ENCODE measurements at regions not wholly inside any gene's neighbourhood (a gene's known extent, or its start where the extent isn't known, plus 50 kb on each side); places are given as distances from the start of the nearest gene placed in this dataset.

DNA sequence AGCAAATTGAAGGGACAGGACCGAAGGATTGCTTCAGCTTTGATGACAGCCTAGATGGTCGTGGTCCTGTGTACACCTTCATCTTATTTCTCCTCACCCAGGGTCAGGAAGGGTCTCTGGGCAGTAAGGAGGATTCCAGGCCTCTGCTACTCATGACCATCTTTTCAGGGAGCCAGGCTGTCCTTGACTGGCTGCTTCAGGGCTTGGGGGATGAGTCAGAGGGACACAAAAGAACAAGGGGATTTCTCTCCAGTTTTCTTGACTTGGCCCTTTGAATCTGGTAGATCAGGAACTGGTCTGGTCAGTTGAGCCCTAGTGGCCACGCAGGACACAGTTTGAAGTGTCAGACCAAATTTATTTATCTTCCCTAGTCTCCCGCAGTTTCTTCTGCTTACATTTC lies 402.1 kb upstream of the CHD6 start:
- no peak for DNase-seq (ENCODE audit: low read depth)

DNA sequence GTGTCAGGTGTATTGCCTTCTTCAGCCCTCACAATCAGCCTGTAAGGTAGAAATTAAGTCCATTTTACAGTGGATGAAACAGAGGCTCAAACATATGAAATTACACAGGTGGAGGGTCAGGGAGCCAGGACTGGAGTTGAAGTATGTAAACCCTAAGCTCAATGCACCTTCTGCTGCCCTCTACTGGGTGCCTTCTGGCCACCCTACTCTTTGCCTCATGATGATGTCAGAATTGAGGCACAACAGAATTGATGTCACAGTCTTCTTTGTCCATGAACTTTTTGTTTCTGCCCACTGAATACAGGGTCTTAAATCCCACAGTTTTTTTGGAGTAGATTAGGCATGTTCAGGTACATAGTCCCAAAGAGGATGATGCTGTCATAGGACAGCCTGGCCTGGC lies 400.8 kb upstream of the CHD6 start:
- DNase-seq (ENCODE audit: low read depth), result no peak

DNA sequence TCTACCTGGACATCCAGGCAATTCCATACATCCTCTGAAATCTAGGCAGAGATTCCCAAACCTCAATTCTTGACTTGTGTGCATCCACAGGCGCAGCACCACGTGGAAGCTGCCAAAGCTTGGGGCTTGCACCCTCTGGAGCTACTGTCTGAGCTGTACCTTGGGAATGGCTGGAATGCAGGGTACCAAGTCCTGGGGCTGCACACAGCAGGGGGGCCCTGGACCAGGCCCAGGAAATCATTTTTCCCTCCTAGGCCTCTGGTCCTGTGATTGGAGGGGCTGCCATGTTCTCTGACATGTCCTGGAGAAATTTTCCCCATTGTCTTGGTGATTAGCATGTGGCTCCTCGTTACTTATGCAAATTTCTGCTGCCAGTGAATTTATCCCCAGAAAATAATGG lies 391.9 kb upstream of the CHD6 start:
- DNase-seq (ENCODE audit: low read depth), result no peak

DNA sequence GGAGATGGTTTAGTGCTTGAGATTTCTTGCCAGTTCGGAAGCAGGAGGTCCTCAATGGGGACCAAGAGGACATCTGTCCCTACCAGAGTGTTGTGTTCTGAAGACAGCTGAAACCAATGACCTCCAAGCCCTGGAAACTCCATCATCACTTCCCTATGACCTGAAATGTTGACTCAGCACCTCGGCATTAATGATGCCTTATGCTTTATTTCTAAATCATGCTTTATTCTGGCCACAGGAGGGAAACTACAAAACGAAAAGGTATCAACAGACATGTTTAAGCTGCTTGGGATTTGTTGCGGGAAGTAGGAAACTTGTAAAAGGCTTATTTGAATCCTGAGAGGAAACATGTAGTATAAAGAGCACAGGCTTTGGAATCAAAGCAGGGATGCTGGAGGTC lies 389.1 kb upstream of the CHD6 start:
- DNase-seq (ENCODE audit: low read depth), result no peak

DNA sequence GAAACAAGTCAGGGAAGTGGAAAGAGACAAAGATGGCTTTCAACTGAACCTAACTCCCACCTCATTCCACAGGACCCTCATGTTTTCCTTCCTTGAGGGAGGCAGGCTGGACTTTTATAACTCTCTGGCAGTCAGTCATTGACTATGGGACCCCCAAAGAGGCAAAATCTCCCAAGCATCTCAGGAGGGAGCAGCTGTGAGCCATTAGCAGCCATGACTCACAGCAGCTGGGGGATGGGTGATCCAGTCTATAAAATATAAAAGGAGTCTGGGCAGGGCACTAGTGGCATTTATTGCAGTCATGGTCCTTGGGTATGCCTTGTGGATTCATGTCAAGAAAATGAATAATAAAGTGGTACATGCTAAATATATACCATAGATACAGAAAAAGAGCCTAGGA lies 387.0 kb upstream of the CHD6 start:
- no peak for DNase-seq (ENCODE audit: low read depth)

DNA sequence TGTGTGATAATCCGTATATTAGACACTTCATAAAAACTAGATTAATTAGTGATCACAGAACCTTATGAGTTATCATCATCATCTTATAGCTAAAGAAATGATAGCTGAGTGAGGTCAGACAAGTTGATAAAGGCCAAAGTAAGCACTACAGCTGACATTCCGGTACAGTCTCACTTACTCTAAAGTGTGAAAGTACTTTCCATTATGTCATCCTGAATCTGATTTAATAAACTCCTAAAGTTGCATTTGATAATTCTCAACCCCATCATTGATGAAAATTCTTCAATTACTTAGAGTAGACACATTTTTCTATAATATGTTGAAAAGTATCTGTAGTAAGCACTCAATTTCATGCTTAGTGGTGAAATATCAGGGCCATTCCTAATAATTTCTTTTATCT lies 385.2 kb upstream of the CHD6 start:
- no peak for DNase-seq (ENCODE audit: low read depth)

DNA sequence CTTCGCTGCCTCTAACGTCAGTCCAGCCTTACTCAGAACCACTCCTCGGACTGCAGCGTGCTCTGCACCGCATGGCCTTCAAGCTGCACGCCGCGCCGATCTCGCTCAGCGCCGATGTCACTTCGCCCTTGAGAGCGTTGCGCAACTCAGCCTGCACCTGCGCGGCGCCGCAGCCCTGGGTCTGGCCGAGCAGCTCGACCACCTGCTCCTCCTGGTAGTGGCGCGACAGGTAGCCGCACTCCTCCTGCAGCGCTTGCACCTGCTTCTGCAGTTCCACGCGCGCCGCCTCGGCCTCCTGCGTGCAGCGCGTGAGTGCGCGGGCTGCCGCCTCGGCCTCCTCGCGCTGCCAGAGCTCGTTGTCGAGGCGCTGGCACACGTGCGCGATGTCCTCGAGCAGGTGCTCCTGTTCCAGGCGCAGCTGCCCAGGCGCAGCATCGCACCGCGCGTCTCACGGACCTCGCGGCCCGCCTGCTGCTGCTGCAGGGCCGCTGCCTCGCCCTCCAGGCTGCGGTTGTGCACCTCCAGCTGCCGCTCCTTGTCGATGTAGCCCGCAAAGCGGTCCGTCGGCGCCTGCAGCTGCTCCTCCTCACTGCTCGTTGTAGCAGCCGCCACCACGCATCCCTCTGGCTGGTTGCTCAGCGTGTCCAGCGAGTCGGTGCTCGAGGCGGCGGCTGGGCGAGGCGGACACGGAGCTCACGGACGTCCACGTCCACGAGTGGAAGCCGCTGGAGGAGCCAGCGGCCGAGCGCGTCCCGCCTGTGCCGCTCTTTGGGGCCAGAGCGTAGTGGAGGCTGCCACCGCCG lies 380.6 kb upstream of the CHD6 start:
- DNase-seq (ENCODE audit: low read depth), result no peak

DNA sequence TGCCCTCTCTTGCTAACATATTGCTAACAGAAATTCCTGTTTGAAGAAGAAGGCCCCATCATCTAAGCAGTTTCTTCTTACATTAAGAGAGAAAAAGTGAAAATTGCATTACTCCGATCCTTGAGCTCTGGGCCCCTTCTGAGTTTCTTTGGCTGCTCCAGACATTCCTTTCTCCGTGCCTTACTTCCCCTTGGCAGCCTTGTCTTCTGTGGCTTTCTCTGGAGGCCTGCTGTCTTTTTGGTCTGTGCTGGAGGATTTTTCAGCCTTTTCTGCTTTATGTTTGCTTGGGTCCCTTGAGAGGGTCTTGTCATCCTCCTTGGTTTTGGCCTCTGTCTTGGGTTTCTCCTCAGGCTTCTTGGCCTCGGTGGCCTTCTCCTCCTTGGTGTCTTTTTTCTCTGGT lies 378.8 kb upstream of the CHD6 start:
- DNase-seq (ENCODE audit: low read depth), result no peak

DNA sequence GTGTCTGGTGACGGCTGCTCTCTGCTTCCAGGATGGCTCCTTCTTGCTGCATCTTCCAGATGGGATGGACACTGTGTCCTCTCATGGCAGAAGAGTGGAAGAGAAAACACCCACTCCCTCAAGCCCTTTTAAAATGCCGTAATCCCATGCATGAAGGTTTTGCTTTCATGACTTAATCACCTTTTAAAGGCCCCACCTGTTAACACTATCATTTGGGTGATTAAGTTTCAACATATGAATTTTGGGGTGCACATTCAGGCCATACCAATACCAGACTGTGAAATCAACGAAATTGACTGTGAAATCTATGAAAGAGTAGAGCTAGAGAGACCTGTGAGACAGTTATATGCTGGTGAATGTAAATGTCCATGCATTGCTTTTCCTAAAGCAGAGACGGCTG lies 374.3 kb upstream of the CHD6 start:
- DNase-seq (ENCODE audit: low read depth), result no peak

DNA sequence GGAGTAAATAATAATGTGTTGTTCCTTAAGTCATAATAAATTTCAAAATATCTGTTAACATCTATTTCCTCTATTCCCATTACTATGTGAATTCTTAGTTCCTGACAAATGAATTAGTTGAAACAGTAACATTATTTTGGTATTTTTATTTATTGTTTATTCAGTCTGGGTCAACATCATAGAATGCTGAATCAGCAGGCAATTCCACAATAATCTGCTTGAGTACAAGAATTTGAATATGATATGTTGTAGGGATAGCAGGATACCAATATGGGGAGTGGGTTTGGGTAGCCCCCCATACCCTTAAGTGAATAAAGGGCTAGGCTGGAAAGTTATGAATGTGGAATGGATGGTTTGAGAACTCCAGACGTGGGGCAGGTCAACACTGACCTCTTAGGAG lies 373.2 kb upstream of the CHD6 start:
- DNase-seq (ENCODE audit: low read depth), result no peak

DNA sequence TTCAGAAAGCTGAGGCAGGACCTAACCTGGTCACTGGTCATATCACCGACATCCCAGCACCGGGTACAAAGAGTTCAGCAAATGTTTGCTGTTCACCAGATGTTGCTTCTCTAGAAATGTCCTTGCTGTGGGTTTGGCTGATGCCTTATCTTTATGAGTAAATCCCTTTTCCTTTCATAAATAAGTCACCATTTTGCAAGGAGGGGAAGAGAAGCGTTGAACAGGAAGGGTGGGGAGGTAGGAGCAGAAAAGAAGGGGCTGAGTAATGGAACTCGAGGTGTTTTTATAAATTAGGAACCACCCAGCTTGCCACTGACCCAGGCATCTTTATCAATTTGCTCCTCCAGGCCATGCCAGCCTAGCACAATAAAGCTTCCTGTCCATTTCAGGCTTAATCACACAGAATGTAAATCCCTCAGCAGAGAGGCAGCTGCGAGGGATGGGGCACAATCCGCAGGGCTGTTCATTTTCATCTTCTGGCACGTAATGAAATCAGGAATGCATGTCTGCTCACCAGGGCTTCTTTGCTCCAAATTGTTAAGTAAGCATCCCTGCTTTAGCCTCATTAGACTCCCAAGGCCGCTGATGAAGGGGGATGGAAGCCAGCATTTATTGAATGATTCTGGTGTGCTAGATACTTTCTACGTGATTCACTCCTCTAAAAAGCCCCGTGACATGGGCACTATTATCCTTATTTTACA lies 371.9 kb upstream of the CHD6 start:
- no peak for DNase-seq (ENCODE audit: low read depth)

DNA sequence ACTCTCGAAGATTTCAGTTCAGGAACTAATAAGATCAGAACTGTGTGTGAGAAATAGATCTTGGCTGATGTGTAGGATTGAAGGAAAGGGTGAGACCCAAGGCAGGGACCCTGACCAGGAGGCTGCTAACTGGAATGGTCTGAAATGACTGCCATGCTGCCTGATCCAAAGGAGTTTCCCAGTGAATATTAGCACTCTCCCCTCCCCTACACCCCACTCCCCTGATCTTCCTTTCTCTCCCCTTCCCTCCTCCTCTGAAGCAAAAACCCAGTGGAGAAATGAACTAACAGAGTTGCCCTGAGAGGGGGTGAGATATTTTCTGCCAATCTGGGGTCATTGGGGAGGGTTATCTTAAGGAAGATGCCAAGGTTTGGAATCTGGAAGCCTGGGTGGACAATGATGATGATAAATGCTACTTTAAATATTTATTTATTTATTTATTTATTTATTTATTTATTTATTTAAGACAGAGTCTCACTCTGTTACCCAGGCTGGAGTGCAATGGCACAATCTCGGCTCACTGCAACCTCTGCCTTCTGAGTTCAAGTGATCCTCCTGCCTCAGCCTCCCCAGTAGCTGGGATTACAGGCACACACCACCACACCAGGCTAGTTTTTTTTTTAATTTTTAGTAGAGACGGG lies 371.0 kb upstream of the CHD6 start:
- DNase-seq (ENCODE audit: low read depth), result no peak

DNA sequence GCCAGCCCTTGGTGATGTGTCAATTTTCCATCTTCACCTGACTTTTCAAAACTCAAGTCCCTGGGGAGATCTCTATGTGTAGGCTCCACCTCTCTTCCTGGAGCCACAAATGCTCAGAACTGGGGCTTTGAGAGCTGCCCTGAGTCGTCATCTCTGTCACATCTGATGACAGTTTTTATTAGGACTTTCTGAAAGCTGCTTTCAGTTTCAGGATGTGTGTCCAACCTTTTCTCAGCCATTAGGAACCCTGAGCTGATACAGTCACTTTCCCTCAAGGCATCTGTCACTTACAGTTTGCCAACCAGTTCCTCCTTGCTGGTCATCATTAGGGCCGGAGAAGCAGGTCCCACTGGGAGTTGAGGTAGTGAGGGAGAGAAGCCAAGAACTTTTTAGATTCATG lies 365.9 kb upstream of the CHD6 start:
- no peak for DNase-seq (ENCODE audit: low read depth)

DNA sequence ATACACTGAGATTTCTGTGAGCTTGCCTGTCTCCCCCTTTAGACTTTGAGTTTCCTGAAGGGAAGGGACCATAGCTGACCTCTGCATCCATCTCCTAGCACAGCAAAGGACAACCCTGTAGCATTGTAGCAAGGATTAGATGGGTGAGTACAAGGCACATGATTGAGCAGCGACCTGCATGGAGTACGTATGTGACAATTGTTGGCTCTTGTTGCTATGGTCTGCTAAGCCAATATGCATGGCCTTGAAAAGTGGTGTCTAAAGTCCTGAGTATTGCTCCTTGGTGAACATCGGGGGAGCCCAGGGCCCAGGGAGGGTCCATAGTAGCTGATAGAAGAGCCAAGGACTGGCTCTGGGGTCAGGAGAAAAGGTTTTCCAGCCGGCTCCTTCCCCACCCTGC lies 365.0 kb upstream of the CHD6 start:
- no peak for DNase-seq (ENCODE audit: low read depth)

DNA sequence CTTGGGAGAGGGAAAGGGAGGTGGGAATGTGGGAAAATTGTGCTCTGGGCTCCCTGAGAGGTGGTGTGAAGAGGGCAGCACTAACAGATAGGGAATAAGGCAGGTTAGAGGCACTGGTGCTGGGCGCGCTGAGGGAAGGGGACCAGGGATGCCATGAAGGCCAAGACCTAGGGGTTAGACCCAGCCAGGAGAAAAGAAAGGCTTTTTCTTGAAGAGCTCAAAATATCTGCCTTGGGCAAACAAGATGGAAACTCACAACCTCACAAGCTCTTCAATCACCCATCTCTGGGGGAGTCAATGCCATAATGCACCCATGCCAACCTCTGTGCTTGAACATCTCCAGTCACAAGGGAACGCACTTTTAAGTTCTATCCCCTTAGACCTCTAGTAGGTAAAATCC lies 363.6 kb upstream of the CHD6 start:
- DNase-seq (ENCODE audit: low read depth), result no peak

DNA sequence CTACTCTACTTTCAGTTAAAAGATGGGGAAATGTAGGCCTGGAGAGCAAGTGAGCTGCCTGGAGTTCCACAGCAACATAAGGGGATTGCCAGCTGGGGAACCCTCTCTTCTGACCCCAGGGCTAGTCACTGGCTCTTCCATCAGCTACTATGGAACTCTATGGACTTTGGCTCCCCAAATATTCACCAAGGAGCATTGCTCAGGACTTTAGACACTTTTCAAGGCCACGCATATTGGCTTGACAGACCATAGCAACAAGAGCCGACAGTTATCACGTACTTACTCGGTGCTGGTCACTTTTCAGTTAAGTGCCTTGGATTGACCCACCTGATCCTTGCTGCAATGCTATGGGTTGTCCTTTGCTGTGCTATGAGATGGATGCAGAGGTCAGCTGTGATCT lies 360.7 kb upstream of the CHD6 start:
- no peak for DNase-seq (ENCODE audit: low read depth)

DNA sequence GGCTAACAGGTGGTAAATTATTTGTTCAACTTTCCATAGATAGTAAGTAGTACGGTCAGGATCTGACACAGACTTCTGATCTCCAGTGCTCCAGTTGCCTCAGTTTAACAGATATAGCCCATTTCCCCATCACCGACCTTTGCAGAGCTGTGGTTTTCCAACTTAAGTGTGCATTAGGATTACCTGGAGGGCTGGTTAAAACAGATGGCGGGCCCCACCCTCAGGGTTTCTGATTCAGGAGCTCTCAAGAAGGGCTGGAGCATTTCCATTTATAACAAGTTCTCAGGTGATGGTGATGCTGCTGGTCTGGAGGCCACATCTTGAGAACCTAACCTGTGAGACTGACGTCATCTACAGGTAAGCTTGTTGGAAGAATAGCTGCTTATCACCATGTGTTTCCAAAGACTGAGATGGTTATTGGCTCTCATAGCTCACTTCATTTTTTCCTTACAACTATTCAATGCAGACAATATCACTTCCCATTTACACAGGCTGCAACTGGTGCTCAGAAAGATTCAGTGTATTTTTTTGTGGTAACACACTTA lies 360.1 kb upstream of the CHD6 start:
- DNase-seq (ENCODE audit: low read depth), result no peak

DNA sequence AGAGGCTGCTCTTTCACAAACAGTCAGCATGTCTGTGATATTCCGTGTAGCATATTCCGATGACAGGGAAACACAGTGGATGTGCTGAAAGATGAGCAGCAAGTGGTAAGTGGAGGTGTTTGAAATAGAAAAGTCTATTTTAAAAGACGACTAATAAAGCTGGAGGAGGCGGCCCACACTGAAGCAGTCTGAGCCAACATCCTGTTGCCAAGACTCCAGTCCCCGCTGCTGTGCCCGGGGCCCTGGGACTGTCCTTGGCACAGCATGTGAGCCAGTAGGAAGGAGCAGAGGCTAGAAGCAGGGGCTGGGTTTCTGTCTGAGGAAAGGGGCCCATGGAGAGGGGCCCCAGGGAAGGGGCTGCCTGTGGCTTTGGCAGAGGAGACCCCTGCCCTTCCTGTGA lies 351.5 kb upstream of the CHD6 start:
- DNase-seq (ENCODE audit: low read depth), result no peak

DNA sequence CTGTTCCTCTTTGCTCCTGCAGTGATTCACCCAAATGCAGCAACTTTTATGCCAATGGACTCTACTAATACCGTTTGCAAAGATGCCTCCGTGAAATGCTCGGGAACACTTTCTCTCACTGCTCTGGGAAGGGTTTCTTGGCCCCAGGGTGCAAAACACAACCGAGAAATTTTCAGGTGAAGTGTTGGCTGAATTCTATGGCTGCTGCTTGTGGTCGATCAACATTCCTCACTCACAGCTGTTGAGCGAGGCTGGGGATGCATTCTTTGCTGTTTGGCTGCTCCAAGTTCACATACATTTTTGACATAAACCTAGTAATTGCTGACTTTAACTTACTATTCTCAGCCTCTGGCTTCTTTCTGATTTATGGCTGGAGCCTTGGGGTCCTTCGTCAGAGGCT lies 342.0 kb upstream of the CHD6 start:
- DNase-seq (ENCODE audit: low read depth), result no peak

DNA sequence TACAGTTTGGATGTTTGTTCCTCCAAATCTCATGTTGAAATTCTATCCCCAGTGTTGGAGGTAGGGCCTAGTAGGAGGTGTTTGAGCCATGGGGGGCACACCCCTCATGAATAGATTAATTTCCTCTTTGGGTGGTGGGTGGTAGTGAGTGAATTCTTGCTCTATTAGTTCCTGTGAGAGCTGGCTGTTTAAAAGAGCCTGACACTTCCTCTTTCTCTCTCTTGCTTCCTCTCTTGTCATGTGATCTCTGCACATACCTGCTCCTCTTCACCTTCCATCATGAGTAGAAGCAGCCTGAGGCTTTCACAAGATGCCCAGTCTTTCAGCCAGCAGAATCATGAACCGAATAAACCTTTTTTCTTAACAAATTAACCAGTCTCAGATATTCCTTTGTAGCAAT lies 340.2 kb upstream of the CHD6 start:
- no peak for DNase-seq (ENCODE audit: low read depth)

DNA sequence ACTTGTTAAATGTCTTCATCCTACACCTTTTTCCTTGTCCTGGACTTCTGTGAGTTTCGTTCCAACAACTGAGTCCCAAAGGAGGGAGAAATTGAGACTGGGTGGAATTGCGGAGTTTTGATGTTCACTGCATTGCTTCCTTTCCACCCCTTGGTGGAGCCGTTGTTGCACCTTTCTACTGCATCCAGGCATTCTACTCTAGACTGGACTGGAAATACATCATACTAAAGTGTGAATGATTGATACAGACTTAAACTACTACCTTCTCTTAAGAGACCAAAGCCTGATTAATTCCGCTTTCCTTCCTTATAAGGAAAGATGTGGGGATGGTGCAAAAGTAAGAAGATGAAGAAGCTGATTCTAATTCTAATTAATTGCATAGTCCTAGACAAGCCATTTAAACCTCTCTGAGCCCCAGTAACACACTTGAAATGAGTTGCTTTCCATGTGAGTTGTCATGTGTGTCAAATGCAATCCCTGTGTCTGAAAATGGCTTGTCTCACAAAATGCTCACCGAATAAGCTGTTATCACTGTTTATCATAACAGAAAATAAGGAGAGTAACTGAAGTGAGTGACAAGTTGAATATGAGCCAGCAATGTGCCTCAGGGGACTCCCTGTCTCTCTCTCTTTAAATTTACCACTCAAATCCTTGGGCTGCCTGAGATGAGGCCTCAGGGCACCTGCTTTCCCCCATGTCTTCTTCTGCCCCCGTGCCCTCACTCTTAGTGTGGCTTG lies 338.3 kb upstream of the CHD6 start:
- DNase-seq (ENCODE audit: low read depth), result no peak

DNA sequence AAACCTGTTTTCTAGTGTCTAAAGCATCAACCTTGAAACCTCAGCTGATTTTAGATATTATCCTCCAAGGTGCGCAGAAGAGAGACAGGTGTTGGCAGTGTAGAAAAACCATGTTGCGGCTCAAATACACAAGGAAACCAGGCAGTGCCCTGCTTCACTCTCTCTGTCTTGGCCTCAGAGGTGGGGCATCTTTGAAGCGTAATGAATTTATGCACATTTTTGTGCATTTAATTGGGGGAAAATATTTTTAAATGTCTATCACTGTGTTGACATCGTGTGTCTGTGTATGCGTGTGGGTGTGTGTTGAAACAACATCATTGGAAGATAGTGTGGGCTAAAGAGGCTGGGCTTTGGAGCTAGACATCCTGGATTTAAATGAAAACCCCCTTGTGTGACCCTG lies 334.0 kb upstream of the CHD6 start:
- DNase-seq (ENCODE audit: low read depth), result no peak

DNA sequence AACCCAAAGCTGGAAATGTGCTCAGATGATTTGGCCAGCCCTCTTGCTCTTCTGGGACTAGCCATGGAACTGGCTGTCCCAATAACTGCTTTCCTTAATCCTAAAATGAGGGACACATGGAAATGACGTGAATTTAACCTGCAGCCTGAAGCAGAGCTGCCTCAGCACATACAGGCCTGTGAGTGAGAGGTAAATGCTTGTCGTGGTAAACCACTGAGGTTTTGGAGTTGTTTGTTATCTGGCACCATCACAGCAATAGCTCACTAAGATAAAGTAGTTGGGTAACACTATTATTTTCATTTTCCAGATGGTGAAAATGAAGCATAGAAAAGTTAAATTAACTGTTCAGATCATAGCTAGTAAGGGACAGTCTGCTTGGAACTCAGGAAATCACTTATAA lies 333.4 kb upstream of the CHD6 start:
- DNase-seq (ENCODE audit: low read depth), result no peak

All from amniotic epithelial cell (primary cell).